ENCODE measurements at regions not wholly inside any gene's neighbourhood (a gene's known extent, or its start where the extent isn't known, plus 50 kb on each side); places are given as distances from the start of the nearest gene placed in this dataset.
A peak's percentile ranks its signal among the peaks of the same experiment; 100 is the strongest.
"Not testable (repeated sequence)": the region's sequence is repeated elsewhere in the genome, so short reads cannot be mapped to it uniquely, and the experiment has no call there.

- H3K27me3 ChIP-seq (ENCODE audit: control insufficient read depth in 5 of 5, insufficient read depth in 4 of 5, low read length in 5 of 5); H3K9ac ChIP-seq (ENCODE audit: low read length in 5 of 5); H3K36me3 ChIP-seq (ENCODE audit: control insufficient read depth in 5 of 5, insufficient read depth in 5 of 5, low read length in 5 of 5); H3K27ac ChIP-seq (ENCODE audit: low read depth, low read length); H3K4me1 ChIP-seq (ENCODE audit: control insufficient read depth in 5 of 5, insufficient read depth in 5 of 5, low read length in 5 of 5): not testable (repeated sequence)
- Histone ChIP-seq H3K9me3 (ENCODE audit: control insufficient read depth in 5 of 5, low read length in 5 of 5) (peaks cover 2 to 42% (median 25%) of the 10 kb centered on the region in 5 donors), H3K4me3 (ENCODE audit: low read depth in 1 of 5, low read length in 5 of 5) (peak overlapping the region in 1 of 5 donors; percentile 7)
These were observed 117.0 kb downstream of the SDHAF3 start for GRCh38 chr7:97234494-97234893.

DNA sequence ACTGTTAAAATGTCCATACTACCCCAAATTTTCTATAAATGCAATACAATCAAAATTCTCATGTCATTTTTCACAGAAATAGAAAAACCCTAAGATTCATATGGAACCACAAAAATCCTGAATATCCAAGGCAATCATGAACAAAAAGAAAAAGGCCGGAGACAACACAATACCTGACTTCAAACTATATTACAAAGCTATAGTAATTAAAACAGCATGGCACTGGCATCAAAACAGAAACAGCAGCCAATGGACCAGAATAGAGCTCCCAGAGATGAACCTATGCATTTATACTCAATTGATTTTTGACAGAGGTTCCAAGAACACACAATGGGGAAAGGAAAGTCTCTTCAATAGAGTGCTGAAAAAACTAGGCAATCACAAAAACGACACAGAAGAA, 128.8 kb downstream of the SDHAF3 start:
- peaks cover 0 to 13% (median 0%) of the 10 kb centered on the region in 5 donors for H3K9me3 ChIP-seq (ENCODE audit: control insufficient read depth in 5 of 5, low read length in 5 of 5)
- no peaks in the 10 kb centered on the region for H3K36me3 ChIP-seq (ENCODE audit: control insufficient read depth in 5 of 5, insufficient read depth in 5 of 5, low read length in 5 of 5)
- H3K27ac ChIP-seq (ENCODE audit: low read depth, low read length), result no peak overlapping the region
- no peak overlapping the region for H3K9ac ChIP-seq (ENCODE audit: low read length in 5 of 5)
- H3K4me1 ChIP-seq (ENCODE audit: control insufficient read depth in 5 of 5, insufficient read depth in 5 of 5, low read length in 5 of 5), result no peaks in the 10 kb centered on the region
- H3K4me3 ChIP-seq (ENCODE audit: low read depth in 1 of 5, low read length in 5 of 5), result no peak overlapping the region
- H3K27me3 ChIP-seq (ENCODE audit: control insufficient read depth in 5 of 5, insufficient read depth in 4 of 5, low read length in 5 of 5), result no peaks in the 10 kb centered on the region

DNA sequence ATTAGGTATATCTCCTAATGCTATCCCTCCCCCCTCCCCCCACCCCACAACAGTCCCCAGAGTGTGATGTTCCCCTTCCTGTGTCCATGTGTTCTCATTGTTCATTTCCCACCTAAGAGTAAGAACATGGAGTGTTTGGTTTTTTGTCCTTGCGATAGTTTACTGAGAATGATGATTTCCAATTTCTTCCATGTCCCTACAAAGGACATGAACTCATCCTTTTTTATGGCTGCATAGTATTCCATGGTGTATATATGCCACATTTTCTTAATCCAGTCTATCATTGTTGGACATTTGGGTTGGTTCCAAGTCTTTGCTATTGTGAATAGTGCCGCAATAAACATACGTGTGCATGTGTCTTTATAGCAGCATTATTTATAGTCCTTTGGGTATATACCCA, 140.7 kb downstream of the SDHAF3 start:
- H3K27me3 ChIP-seq (ENCODE audit: control insufficient read depth in 5 of 5, insufficient read depth in 4 of 5, low read length in 5 of 5); H3K9me3 ChIP-seq (ENCODE audit: control insufficient read depth in 5 of 5, low read length in 5 of 5); H3K4me1 ChIP-seq (ENCODE audit: control insufficient read depth in 5 of 5, insufficient read depth in 5 of 5, low read length in 5 of 5); H3K4me3 ChIP-seq (ENCODE audit: low read depth in 1 of 5, low read length in 5 of 5); H3K27ac ChIP-seq (ENCODE audit: low read depth, low read length); H3K36me3 ChIP-seq (ENCODE audit: control insufficient read depth in 5 of 5, insufficient read depth in 5 of 5, low read length in 5 of 5); H3K9ac ChIP-seq (ENCODE audit: low read length in 5 of 5): not testable (repeated sequence)

GRCh38 chr7:97269741-97270140, 152.2 kb downstream of the SDHAF3 start:
- Histone ChIP-seq H3K4me3 (ENCODE audit: low read depth in 1 of 5, low read length in 5 of 5) (no peak overlapping the region), H3K27ac (ENCODE audit: low read depth, low read length) (no peak overlapping the region), H3K9ac (ENCODE audit: low read length in 5 of 5) (no peak overlapping the region), H3K27me3 (ENCODE audit: control insufficient read depth in 5 of 5, insufficient read depth in 4 of 5, low read length in 5 of 5) (no peaks in the 10 kb centered on the region), H3K4me1 (ENCODE audit: control insufficient read depth in 5 of 5, insufficient read depth in 5 of 5, low read length in 5 of 5) (no peaks in the 10 kb centered on the region), H3K36me3 (ENCODE audit: control insufficient read depth in 5 of 5, insufficient read depth in 5 of 5, low read length in 5 of 5) (no peaks in the 10 kb centered on the region), H3K9me3 (ENCODE audit: control insufficient read depth in 5 of 5, low read length in 5 of 5) (no peaks in the 10 kb centered on the region)

GRCh38 chr7:97270280-97270679, 152.8 kb downstream of the SDHAF3 start:
- no peak overlapping the region for H3K27ac ChIP-seq (ENCODE audit: low read depth, low read length)
- no peaks in the 10 kb centered on the region for H3K36me3 ChIP-seq (ENCODE audit: control insufficient read depth in 5 of 5, insufficient read depth in 5 of 5, low read length in 5 of 5)
- H3K9me3 ChIP-seq (ENCODE audit: control insufficient read depth in 5 of 5, low read length in 5 of 5), result no peaks in the 10 kb centered on the region
- H3K27me3 ChIP-seq (ENCODE audit: control insufficient read depth in 5 of 5, insufficient read depth in 4 of 5, low read length in 5 of 5), result no peaks in the 10 kb centered on the region
- H3K9ac ChIP-seq (ENCODE audit: low read length in 5 of 5), result no peak overlapping the region
- H3K4me1 ChIP-seq (ENCODE audit: control insufficient read depth in 5 of 5, insufficient read depth in 5 of 5, low read length in 5 of 5), result no peaks in the 10 kb centered on the region
- no peak overlapping the region for H3K4me3 ChIP-seq (ENCODE audit: low read depth in 1 of 5, low read length in 5 of 5)

DNA sequence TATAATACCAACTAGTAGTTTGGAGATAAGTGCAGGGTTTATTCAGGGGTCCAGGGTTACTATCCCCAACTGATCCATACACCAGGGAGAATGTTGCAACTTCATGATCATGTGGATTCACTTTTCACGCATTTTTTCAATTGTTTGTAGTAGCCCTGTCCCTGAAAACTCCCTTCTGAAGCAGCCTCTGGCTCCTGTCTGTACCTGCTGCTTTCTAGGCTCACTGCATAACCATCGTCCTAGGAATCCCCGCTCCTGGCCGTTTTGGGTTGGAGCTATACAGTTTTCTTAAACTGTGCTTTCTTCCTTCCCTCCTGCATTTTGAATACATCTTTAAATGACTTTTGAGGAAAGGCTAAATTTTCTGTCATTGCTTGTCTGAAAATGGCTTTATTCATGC, 154.1 kb downstream of the SDHAF3 start:
- Histone ChIP-seq H3K4me3 (ENCODE audit: low read depth in 1 of 5, low read length in 5 of 5) (no peak overlapping the region), H3K27ac (ENCODE audit: low read depth, low read length) (no peak overlapping the region), H3K9me3 (ENCODE audit: control insufficient read depth in 5 of 5, low read length in 5 of 5) (no peaks in the 10 kb centered on the region), H3K4me1 (ENCODE audit: control insufficient read depth in 5 of 5, insufficient read depth in 5 of 5, low read length in 5 of 5) (no peaks in the 10 kb centered on the region), H3K9ac (ENCODE audit: low read length in 5 of 5) (no peak overlapping the region), H3K27me3 (ENCODE audit: control insufficient read depth in 5 of 5, insufficient read depth in 4 of 5, low read length in 5 of 5) (no peaks in the 10 kb centered on the region), H3K36me3 (ENCODE audit: control insufficient read depth in 5 of 5, insufficient read depth in 5 of 5, low read length in 5 of 5) (no peaks in the 10 kb centered on the region)

DNA sequence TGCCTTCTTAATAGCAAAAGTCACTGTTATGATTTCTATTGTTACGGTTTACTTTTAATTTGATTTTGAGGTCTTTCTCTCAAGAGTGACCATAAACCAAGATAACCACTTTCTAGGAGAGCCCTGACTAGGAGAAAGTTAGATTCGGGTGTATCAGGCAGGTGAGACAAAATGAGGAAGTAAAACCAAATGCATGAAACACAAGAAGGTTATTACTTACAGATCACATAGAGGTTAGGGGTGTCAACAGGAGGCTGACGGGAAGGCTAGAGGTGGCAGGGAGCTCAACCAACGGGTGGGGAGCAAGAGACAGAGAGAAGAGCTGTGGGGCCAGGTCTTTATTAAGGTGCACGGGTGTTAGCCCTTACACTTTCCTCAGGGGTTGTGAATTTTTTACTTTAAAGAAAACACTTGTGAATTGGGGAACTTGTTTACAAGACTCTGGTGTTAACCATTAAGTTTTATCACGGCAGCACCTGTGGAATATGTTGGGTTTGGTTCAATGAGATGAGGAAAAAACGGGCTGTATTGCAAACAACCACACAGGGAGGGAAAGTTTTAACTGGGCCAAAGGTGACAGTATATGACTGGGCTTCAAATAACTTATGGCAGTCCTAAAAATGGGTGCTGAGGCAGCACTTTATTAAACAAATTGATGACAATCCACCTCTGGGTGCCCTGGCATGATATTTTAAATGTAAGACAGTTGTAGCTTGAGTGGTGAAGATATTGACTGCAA, 154.9 kb downstream of the SDHAF3 start:
- no peak overlapping the region for H3K4me3 ChIP-seq (ENCODE audit: low read depth in 1 of 5, low read length in 5 of 5)
- no peaks in the 10 kb centered on the region for H3K9me3 ChIP-seq (ENCODE audit: control insufficient read depth in 5 of 5, low read length in 5 of 5)
- H3K9ac ChIP-seq (ENCODE audit: low read length in 5 of 5), result no peak overlapping the region
- H3K27me3 ChIP-seq (ENCODE audit: control insufficient read depth in 5 of 5, insufficient read depth in 4 of 5, low read length in 5 of 5), result no peaks in the 10 kb centered on the region
- H3K4me1 ChIP-seq (ENCODE audit: control insufficient read depth in 5 of 5, insufficient read depth in 5 of 5, low read length in 5 of 5), result no peaks in the 10 kb centered on the region
- no peak overlapping the region for H3K27ac ChIP-seq (ENCODE audit: low read depth, low read length)
- H3K36me3 ChIP-seq (ENCODE audit: control insufficient read depth in 5 of 5, insufficient read depth in 5 of 5, low read length in 5 of 5), result no peaks in the 10 kb centered on the region

DNA sequence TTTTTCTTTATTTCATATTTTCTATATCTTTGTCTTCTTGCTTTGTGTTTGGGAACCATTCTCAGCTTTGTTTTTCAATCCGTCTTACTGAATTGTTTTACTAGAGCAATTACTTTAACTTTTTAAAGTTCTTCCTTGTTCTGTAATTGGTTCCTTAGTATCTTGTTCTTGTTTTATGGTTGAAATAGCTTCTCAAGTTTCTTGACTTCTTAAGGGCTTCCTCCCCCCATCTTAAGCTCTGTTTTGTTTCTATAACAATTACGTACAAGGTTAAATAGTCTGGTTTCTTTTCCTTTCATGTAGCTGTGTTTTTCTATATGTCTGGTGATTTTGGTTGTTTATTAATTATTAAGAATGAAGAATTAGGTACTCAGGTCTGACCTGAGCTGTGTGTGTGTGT, 158.0 kb downstream of the SDHAF3 start:
- Histone ChIP-seq H3K9ac (ENCODE audit: low read length in 5 of 5) (no peak overlapping the region), H3K4me3 (ENCODE audit: low read depth in 1 of 5, low read length in 5 of 5) (no peak overlapping the region), H3K27me3 (ENCODE audit: control insufficient read depth in 5 of 5, insufficient read depth in 4 of 5, low read length in 5 of 5) (no peaks in the 10 kb centered on the region), H3K9me3 (ENCODE audit: control insufficient read depth in 5 of 5, low read length in 5 of 5) (no peaks in the 10 kb centered on the region), H3K4me1 (ENCODE audit: control insufficient read depth in 5 of 5, insufficient read depth in 5 of 5, low read length in 5 of 5) (no peaks in the 10 kb centered on the region), H3K27ac (ENCODE audit: low read depth, low read length) (no peak overlapping the region), H3K36me3 (ENCODE audit: control insufficient read depth in 5 of 5, insufficient read depth in 5 of 5, low read length in 5 of 5) (no peaks in the 10 kb centered on the region)

DNA sequence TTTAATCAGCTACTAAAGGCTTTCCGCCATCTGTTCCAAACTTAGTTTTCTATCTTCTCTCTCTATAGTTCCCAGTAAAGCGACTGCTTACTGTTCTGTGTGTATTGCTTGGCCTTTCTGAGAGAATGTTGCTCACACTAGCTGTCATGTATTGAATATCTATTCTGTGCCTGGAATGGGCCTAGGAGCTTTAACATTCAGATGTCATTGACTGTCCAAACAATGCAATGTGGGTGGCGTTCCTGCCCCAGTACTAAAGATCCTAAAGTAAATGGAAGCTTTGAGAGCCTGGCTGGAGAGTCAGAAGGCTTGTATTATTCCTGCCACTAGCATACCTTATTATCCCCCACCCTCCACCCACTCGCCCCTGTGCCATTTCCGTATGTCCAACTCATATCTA, 163.5 kb downstream of the SDHAF3 start:
- H3K36me3 ChIP-seq (ENCODE audit: control insufficient read depth in 5 of 5, insufficient read depth in 5 of 5, low read length in 5 of 5), result no peaks in the 10 kb centered on the region
- no peaks in the 10 kb centered on the region for H3K27me3 ChIP-seq (ENCODE audit: control insufficient read depth in 5 of 5, insufficient read depth in 4 of 5, low read length in 5 of 5)
- H3K9me3 ChIP-seq (ENCODE audit: control insufficient read depth in 5 of 5, low read length in 5 of 5), result peaks cover 0 to 6% (median 0%) of the 10 kb centered on the region in 5 donors
- H3K27ac ChIP-seq (ENCODE audit: low read depth, low read length), result no peak overlapping the region
- H3K4me3 ChIP-seq (ENCODE audit: low read depth in 1 of 5, low read length in 5 of 5), result no peak overlapping the region
- no peaks in the 10 kb centered on the region for H3K4me1 ChIP-seq (ENCODE audit: control insufficient read depth in 5 of 5, insufficient read depth in 5 of 5, low read length in 5 of 5)
- H3K9ac ChIP-seq (ENCODE audit: low read length in 5 of 5), result no peak overlapping the region

DNA sequence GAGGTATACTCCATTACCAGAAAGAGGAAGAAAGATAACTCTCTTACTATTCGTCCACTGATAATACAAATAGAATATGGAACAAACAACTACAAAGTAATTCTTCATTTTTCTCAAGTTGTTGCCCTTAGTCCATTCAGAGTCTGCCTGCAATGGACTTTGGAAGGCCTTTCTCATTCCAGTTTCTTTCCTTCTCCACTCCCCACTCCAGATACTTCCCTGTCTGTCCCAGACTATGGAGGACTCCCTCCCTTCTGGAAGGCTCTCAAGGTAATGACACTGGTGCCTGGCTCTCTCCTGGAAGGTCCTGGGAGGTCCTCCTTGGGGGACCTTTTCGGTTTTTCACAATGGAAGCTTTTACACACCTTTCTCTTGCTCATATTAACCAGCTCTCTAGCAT, 167.8 kb downstream of the SDHAF3 start:
- no peak overlapping the region for H3K9ac ChIP-seq (ENCODE audit: low read length in 5 of 5)
- no peaks in the 10 kb centered on the region for H3K36me3 ChIP-seq (ENCODE audit: control insufficient read depth in 5 of 5, insufficient read depth in 5 of 5, low read length in 5 of 5)
- no peak overlapping the region for H3K4me3 ChIP-seq (ENCODE audit: low read depth in 1 of 5, low read length in 5 of 5)
- H3K27ac ChIP-seq (ENCODE audit: low read depth, low read length), result no peak overlapping the region
- H3K4me1 ChIP-seq (ENCODE audit: control insufficient read depth in 5 of 5, insufficient read depth in 5 of 5, low read length in 5 of 5), result no peaks in the 10 kb centered on the region
- no peaks in the 10 kb centered on the region for H3K27me3 ChIP-seq (ENCODE audit: control insufficient read depth in 5 of 5, insufficient read depth in 4 of 5, low read length in 5 of 5)
- peaks cover 0 to 6% (median 0%) of the 10 kb centered on the region in 5 donors for H3K9me3 ChIP-seq (ENCODE audit: control insufficient read depth in 5 of 5, low read length in 5 of 5)
